ENCODE measurements at regions not wholly inside any gene's neighbourhood (a gene's known extent, or its start where the extent isn't known, plus 50 kb on each side); places are given as distances from the start of the nearest gene placed in this dataset.

GRCh38 chr5:143469125-143469524 is 65.6 kb upstream of the NR3C1 start:
- H3K36me3 Mint-ChIP-seq = peaks cover 5% of the 10 kb centered on the region
- no peak for ATAC-seq
- CTCF ChIA-PET = no interaction called here

GRCh38 chr5:143466632-143467031 is 63.1 kb upstream of the NR3C1 start:
- Mint-ChIP-seq H3K36me3 (peaks cover 5% of the 10 kb centered on the region), H3K9me3 (peaks cover 36% of the 10 kb centered on the region), H3K4me1 (no peaks in the 10 kb centered on the region), H3K4me3 (no peak overlapping the region), H3K27ac (no peak overlapping the region), H3K27me3 (ENCODE audit: low read depth) (no peaks in the 10 kb centered on the region; the same call in 1 of the 2 replicates)
- ATAC-seq (no peak), DNase-seq (ENCODE audit: low spot score) (no peak)
- TF ChIP-seq, protein P1, sequence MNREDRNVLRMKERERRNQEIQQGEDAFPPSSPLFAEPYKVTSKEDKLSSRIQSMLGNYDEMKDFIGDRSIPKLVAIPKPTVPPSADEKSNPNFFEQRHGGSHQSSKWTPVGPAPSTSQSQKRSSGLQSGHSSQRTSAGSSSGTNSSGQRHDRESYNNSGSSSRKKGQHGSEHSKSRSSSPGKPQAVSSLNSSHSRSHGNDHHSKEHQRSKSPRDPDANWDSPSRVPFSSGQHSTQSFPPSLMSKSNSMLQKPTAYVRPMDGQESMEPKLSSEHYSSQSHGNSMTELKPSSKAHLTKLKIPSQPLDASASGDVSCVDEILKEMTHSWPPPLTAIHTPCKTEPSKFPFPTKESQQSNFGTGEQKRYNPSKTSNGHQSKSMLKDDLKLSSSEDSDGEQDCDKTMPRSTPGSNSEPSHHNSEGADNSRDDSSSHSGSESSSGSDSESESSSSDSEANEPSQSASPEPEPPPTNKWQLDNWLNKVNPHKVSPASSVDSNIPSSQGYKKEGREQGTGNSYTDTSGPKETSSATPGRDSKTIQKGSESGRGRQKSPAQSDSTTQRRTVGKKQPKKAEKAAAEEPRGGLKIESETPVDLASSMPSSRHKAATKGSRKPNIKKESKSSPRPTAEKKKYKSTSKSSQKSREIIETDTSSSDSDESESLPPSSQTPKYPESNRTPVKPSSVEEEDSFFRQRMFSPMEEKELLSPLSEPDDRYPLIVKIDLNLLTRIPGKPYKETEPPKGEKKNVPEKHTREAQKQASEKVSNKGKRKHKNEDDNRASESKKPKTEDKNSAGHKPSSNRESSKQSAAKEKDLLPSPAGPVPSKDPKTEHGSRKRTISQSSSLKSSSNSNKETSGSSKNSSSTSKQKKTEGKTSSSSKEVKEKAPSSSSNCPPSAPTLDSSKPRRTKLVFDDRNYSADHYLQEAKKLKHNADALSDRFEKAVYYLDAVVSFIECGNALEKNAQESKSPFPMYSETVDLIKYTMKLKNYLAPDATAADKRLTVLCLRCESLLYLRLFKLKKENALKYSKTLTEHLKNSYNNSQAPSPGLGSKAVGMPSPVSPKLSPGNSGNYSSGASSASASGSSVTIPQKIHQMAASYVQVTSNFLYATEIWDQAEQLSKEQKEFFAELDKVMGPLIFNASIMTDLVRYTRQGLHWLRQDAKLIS (CRISPR knock-in tag; IDR thresholded peaks at IDR 0.05; ENCODE audit: borderline replicate concordance) = no peak
- TF ChIP-seq ZNF423 (CRISPR knock-in tag; IDR thresholded peaks at IDR 0.05) = no peak
- TF ChIP-seq, protein P2, sequence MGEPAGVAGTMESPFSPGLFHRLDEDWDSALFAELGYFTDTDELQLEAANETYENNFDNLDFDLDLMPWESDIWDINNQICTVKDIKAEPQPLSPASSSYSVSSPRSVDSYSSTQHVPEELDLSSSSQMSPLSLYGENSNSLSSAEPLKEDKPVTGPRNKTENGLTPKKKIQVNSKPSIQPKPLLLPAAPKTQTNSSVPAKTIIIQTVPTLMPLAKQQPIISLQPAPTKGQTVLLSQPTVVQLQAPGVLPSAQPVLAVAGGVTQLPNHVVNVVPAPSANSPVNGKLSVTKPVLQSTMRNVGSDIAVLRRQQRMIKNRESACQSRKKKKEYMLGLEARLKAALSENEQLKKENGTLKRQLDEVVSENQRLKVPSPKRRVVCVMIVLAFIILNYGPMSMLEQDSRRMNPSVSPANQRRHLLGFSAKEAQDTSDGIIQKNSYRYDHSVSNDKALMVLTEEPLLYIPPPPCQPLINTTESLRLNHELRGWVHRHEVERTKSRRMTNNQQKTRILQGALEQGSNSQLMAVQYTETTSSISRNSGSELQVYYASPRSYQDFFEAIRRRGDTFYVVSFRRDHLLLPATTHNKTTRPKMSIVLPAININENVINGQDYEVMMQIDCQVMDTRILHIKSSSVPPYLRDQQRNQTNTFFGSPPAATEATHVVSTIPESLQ (CRISPR knock-in tag; IDR thresholded peaks at IDR 0.05) = no peak
- no peak for TF ChIP-seq OVOL2 (CRISPR knock-in tag; IDR thresholded peaks at IDR 0.05; ENCODE audit: borderline replicate concordance)
- no peak for TF ChIP-seq ZSCAN18 (CRISPR knock-in tag; IDR thresholded peaks at IDR 0.05)
- TF ChIP-seq, protein P3, sequence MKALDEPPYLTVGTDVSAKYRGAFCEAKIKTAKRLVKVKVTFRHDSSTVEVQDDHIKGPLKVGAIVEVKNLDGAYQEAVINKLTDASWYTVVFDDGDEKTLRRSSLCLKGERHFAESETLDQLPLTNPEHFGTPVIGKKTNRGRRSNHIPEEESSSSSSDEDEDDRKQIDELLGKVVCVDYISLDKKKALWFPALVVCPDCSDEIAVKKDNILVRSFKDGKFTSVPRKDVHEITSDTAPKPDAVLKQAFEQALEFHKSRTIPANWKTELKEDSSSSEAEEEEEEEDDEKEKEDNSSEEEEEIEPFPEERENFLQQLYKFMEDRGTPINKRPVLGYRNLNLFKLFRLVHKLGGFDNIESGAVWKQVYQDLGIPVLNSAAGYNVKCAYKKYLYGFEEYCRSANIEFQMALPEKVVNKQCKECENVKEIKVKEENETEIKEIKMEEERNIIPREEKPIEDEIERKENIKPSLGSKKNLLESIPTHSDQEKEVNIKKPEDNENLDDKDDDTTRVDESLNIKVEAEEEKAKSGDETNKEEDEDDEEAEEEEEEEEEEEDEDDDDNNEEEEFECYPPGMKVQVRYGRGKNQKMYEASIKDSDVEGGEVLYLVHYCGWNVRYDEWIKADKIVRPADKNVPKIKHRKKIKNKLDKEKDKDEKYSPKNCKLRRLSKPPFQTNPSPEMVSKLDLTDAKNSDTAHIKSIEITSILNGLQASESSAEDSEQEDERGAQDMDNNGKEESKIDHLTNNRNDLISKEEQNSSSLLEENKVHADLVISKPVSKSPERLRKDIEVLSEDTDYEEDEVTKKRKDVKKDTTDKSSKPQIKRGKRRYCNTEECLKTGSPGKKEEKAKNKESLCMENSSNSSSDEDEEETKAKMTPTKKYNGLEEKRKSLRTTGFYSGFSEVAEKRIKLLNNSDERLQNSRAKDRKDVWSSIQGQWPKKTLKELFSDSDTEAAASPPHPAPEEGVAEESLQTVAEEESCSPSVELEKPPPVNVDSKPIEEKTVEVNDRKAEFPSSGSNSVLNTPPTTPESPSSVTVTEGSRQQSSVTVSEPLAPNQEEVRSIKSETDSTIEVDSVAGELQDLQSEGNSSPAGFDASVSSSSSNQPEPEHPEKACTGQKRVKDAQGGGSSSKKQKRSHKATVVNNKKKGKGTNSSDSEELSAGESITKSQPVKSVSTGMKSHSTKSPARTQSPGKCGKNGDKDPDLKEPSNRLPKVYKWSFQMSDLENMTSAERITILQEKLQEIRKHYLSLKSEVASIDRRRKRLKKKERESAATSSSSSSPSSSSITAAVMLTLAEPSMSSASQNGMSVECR (CRISPR knock-in tag; IDR thresholded peaks at IDR 0.05; ENCODE audit: borderline replicate concordance) = no peak
- no peak for TF ChIP-seq USF2 (CRISPR knock-in tag; IDR thresholded peaks at IDR 0.05)
- no peak for TF ChIP-seq ZBTB21 (CRISPR knock-in tag; IDR thresholded peaks at IDR 0.05; ENCODE audit: borderline replicate concordance)
- TF ChIP-seq NR1H2 (CRISPR knock-in tag; IDR thresholded peaks at IDR 0.05) = no peak
- TF ChIP-seq ZNF138 (CRISPR knock-in tag; conservative IDR thresholded peaks at IDR 0.05) = no peak
- TF ChIP-seq, protein P4, sequence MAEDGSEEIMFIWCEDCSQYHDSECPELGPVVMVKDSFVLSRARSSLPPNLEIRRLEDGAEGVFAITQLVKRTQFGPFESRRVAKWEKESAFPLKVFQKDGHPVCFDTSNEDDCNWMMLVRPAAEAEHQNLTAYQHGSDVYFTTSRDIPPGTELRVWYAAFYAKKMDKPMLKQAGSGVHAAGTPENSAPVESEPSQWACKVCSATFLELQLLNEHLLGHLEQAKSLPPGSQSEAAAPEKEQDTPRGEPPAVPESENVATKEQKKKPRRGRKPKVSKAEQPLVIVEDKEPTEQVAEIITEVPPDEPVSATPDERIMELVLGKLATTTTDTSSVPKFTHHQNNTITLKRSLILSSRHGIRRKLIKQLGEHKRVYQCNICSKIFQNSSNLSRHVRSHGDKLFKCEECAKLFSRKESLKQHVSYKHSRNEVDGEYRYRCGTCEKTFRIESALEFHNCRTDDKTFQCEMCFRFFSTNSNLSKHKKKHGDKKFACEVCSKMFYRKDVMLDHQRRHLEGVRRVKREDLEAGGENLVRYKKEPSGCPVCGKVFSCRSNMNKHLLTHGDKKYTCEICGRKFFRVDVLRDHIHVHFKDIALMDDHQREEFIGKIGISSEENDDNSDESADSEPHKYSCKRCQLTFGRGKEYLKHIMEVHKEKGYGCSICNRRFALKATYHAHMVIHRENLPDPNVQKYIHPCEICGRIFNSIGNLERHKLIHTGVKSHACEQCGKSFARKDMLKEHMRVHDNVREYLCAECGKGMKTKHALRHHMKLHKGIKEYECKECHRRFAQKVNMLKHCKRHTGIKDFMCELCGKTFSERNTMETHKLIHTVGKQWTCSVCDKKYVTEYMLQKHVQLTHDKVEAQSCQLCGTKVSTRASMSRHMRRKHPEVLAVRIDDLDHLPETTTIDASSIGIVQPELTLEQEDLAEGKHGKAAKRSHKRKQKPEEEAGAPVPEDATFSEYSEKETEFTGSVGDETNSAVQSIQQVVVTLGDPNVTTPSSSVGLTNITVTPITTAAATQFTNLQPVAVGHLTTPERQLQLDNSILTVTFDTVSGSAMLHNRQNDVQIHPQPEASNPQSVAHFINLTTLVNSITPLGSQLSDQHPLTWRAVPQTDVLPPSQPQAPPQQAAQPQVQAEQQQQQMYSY (CRISPR knock-in tag; IDR thresholded peaks at IDR 0.05) = no peak
- no peak for TF ChIP-seq ZNF317 (CRISPR knock-in tag; IDR thresholded peaks at IDR 0.05; ENCODE audit: borderline replicate concordance, low read depth)
- TF ChIP-seq RORB (CRISPR knock-in tag; IDR thresholded peaks at IDR 0.05) = no peak
- TF ChIP-seq, protein P5, sequence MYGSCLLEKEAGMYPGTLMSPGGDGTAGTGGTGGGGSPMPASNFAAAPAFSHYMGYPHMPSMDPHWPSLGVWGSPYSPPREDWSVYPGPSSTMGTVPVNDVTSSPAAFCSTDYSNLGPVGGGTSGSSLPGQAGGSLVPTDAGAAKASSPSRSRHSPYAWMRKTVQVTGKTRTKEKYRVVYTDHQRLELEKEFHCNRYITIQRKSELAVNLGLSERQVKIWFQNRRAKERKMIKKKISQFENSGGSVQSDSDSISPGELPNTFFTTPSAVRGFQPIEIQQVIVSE (CRISPR knock-in tag; IDR thresholded peaks at IDR 0.05; ENCODE audit: borderline replicate concordance) = no peak
- ChIA-PET CTCF (no interaction called here), POLR2A (no interaction called here)

More at GRCh38 chr5:143469125-143469524, 65.6 kb upstream of the NR3C1 start:
- H3K27ac Mint-ChIP-seq = no peak overlapping the region
- TF ChIP-seq TCF7 (CRISPR knock-in tag; IDR thresholded peaks at IDR 0.05; ENCODE audit: low read depth) = no peak
- TF ChIP-seq USF2 (CRISPR knock-in tag; IDR thresholded peaks at IDR 0.05) = 0 out of 2 replicates have a peak, but pooled peaks have one; percentile 24
- H3K9me3 Mint-ChIP-seq = peaks cover 26% of the 10 kb centered on the region
- H3K27me3 Mint-ChIP-seq (ENCODE audit: low read depth) = no peaks in the 10 kb centered on the region; the same call in 1 of the 2 replicates
- no peaks in the 10 kb centered on the region for H3K4me1 Mint-ChIP-seq
- no peak for DNase-seq (ENCODE audit: low spot score)
- H3K4me3 Mint-ChIP-seq = no peak overlapping the region
- POLR2A ChIA-PET = no interaction called here
